Mucosa of rectum (tissue), 2 donors: ENCODE measurements at regions not wholly inside any gene's neighbourhood (a gene's known extent, or its start where the extent isn't known, plus 50 kb on each side); places are given as distances from the start of the nearest gene placed in this dataset.
"Not testable (repeated sequence)": the region's sequence is repeated elsewhere in the genome, so short reads cannot be mapped to it uniquely, and the experiment has no call there.

ENCODE experiments used
- H3K27ac ChIP-seq, 2 donors: one replicate each; pipeline ENCODE4 v1.7.0; 2013; ENCODE audit warnings: inconsistent platforms in 2 of 2, low read depth in 2 of 2, low read length in 2 of 2
- H3K27me3 ChIP-seq, 2 donors: one replicate each; pipeline ENCODE4 v1.7.0; 2013; ENCODE audit warnings: low read length in 2 of 2; ENCODE audit not compliant: control insufficient read depth in 2 of 2, insufficient read depth in 2 of 2
- H3K36me3 ChIP-seq, 2 donors: one replicate each; pipeline ENCODE4 v1.7.0; 2013; ENCODE audit warnings: low read length in 2 of 2; ENCODE audit not compliant: control insufficient read depth in 2 of 2, insufficient read depth in 2 of 2
- H3K4me1 ChIP-seq, 2 donors: one replicate each; pipeline ENCODE4 v1.7.0; 2013; ENCODE audit warnings: low read length in 2 of 2, mild to moderate bottlenecking in 1 of 2; ENCODE audit not compliant: control insufficient read depth in 2 of 2, insufficient read depth in 2 of 2
- H3K4me3 ChIP-seq, 2 donors: one replicate each; pipeline ENCODE4 v1.7.0; 2013; ENCODE audit warnings: low read length in 2 of 2
- H3K9ac ChIP-seq, 2 donors: one replicate each; pipeline ENCODE4 v1.7.0; 2013; ENCODE audit warnings: low read length in 2 of 2, low read depth in 1 of 2, mild to moderate bottlenecking in 1 of 2
- H3K9me3 ChIP-seq, 2 donors: one replicate each; pipeline ENCODE4 v1.7.0; 2013; ENCODE audit warnings: low read length in 2 of 2; ENCODE audit not compliant: control insufficient read depth in 2 of 2
- donor health status: healthy.
- donor health status: Normal muscosa, but diverticular disease.

- no peaks in the 10 kb centered on the region for H3K4me1 ChIP-seq
- H3K9ac ChIP-seq, result no peak overlapping the region
- H3K27ac ChIP-seq, result no peak overlapping the region
- no peak overlapping the region for H3K4me3 ChIP-seq
- no peaks in the 10 kb centered on the region for H3K9me3 ChIP-seq
- H3K27me3 ChIP-seq, result no peaks in the 10 kb centered on the region
- H3K36me3 ChIP-seq, result no peaks in the 10 kb centered on the region
Measured at GRCh38 chr1:213600879-213601278, 386.9 kb upstream of the PROX1 start.

DNA sequence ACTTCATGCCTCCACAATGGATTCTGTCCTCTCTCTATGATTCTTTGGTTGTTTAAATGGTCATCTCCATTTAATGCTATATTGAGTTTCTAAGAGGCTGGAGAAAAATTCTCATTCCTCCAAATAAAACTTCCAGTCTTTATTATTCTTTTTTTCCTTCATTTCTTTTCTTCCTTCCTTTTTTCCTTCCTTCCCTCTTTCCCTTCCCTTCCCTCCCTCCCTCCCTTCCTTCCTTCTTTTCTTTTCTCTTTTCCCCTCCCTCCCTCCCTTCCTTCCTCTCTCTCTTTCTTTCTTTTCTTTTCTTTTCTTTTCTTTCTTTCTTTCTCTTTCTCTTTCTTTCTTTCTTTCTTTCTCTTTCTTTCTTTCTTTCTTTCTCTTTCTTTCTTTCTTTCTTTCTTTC lies 386.1 kb upstream of the PROX1 start:
- H3K36me3 ChIP-seq, H3K27me3 ChIP-seq: not testable (repeated sequence)

DNA sequence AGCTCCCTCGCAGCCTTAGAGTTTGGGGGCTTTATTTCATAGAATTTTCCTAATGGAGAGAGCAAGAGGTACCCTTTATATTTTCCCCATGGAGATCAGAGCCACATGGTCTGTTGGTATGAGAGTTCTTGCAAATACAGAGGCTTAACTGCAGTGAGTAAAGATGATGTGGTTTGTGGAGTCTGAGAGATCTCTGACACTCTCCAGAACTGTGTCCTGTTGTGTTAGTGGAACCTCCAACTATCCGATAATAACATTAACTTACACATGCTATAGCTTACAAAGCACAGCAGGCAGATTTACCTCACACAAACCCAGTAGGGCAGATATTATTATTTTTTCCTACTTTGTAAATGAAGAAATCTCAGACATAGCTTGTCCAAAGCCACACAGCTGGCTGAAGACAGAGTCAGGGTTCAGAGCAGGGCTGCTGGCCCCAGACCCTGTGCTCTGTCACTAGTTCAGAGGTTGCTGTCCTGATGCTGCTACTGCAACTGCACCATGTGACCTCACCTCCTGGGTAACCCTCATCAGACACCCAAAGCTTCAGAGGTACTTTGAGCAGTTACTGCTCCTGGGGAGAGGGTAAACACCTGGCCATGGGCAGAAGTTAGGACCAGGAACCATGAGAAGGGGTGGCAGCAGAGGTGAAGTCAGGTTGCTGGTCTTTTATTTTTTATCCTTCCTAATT lies 384.8 kb upstream of the PROX1 start:
- Histone ChIP-seq H3K9ac (no peak overlapping the region), H3K4me1 (no peaks in the 10 kb centered on the region), H3K9me3 (no peaks in the 10 kb centered on the region), H3K4me3 (no peak overlapping the region), H3K27me3 (no peaks in the 10 kb centered on the region), H3K36me3 (no peaks in the 10 kb centered on the region), H3K27ac (no peak overlapping the region)

More for the DNA sequence above, 386.1 kb upstream of the PROX1 start:
- H3K4me3 ChIP-seq, H3K27ac ChIP-seq, H3K9ac ChIP-seq, H3K9me3 ChIP-seq, H3K4me1 ChIP-seq: not testable (repeated sequence)

DNA sequence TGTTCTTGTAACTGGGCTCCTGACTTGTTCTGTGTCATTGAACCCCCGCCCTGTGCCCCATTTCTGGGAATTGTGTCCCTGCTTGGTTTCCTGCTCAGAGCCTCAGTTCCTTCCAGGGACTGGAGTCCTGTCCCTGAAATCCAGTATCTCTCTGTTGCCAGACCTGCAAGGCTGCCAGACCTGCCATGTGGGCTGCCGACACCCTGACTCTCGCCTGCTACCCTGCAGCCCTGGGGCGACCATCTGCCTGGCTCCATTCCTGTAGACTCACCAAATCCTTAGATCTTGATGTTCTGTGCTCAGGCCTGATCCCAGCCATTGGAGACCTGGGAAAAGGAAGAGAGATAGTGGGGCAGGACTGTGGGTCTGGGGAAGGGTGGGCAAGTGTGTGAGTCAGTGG lies 383.3 kb upstream of the PROX1 start:
- Histone ChIP-seq H3K36me3 (no peaks in the 10 kb centered on the region), H3K27ac (no peak overlapping the region), H3K27me3 (no peaks in the 10 kb centered on the region), H3K9me3 (no peaks in the 10 kb centered on the region), H3K4me1 (no peaks in the 10 kb centered on the region), H3K4me3 (no peak overlapping the region), H3K9ac (no peak overlapping the region)

DNA sequence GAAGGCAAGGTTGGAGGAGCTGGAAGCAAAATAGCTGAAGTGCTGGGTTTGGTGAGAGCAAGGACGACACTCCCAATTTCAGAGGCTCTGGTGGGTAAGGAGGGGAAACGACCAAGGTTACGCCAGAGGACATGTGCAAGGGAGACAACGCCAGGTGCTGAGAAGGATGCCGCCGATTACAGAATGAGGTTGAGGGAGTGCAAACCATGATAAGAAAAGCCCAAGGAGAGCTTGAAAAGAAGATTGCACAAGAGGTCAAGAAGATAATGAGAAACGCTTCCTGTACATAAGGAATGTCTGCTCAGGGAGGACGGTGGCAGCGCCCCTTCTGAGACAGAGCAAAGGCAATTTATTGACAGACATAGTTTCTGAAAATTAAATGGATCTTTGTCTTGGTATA lies 382.0 kb upstream of the PROX1 start:
- Histone ChIP-seq H3K36me3 (no peaks in the 10 kb centered on the region), H3K9me3 (no peaks in the 10 kb centered on the region), H3K27ac (no peak overlapping the region), H3K4me3 (no peak overlapping the region), H3K9ac (no peak overlapping the region), H3K27me3 (no peaks in the 10 kb centered on the region), H3K4me1 (no peaks in the 10 kb centered on the region)

DNA sequence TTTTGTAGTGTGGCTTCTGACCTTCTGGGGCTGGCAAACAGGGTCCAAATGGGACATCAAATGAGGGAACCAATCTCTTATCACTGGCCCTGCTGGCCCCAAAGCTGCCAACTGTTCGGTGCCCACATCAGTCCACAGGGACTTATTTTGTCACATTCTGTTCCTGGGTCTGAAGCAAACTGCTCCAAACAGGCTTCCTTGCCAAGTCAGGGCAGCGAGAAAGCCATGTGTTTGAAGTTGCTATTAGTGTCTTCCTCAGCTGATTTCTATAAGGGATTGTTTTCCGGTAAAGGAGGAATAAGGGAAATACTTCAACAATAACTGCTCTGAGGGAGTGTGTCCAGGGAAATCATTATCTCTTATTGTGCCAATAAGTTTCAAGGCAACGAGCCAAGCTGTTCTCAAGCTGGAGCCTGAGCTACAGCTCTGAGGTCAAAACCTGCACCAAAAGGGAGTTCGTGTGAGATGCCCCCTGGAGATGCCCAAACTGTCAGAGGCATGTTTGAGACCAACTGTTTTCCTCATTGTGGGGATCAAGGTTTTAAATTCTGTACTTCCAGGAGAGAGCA lies 381.4 kb upstream of the PROX1 start:
- Histone ChIP-seq H3K27ac (no peak overlapping the region), H3K4me1 (no peaks in the 10 kb centered on the region), H3K36me3 (no peaks in the 10 kb centered on the region), H3K9ac (no peak overlapping the region), H3K4me3 (no peak overlapping the region), H3K9me3 (no peaks in the 10 kb centered on the region), H3K27me3 (no peaks in the 10 kb centered on the region)

DNA sequence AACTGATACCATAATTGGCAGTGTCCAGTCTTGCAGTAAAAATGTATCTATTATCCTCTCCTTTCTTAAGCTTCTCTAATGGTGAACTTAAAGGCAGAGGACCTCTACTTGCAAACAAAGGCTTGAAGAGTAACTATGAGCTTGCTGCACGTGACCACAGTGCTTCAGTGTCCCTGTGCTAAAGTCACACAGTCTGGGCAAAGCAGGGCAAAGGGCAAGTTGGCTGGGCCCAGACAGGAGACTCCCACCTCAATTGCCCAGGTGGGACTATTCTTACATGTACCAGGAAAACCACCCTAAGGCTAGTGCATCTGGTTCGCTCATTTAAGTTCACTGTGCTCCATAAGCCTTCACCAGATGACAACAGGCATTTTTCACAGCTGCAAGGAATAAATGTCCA lies 374.2 kb upstream of the PROX1 start:
- H3K4me3 ChIP-seq, result no peak overlapping the region
- H3K9ac ChIP-seq, result no peak overlapping the region
- no peaks in the 10 kb centered on the region for H3K27me3 ChIP-seq
- no peaks in the 10 kb centered on the region for H3K4me1 ChIP-seq
- H3K9me3 ChIP-seq, result no peaks in the 10 kb centered on the region
- no peak overlapping the region for H3K27ac ChIP-seq
- H3K36me3 ChIP-seq, result no peaks in the 10 kb centered on the region

DNA sequence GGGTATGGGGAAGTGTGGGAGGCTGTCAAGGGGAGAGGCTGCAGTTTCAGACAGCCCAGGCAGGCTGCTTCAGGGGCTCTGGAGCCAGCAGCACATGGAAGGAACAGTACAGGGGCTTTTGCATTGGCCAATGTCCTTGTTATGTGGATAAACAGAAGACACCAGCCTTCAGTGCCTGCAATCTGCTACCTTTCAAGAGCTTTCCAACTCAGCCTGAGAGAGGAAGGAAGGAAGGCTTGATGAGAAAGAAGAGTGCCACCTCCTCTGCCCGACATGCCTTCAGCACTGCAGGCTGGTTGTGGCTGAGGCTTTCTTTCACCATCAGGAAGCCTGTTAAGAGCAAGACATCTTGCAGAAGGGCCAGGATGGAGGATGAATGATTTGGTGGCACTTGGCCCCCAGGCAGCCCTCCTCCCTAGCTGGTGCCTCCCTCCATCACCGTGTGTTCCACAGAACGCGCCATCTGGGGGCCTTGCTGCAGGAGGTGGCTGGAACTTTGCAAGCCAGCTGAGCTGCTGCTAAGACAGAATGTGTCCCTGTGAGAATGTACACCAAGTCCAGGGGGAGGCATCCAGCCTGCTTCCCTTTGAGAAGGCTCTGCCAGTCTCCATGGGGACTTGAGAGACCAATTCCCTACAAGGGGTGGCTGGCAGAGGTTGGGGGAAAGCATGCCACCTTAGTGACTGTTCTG lies 372.4 kb upstream of the PROX1 start:
- Histone ChIP-seq H3K4me1 (no peaks in the 10 kb centered on the region), H3K9ac (no peak overlapping the region), H3K4me3 (no peak overlapping the region), H3K27me3 (no peaks in the 10 kb centered on the region), H3K36me3 (no peaks in the 10 kb centered on the region), H3K9me3 (no peaks in the 10 kb centered on the region), H3K27ac (no peak overlapping the region)

GRCh38 chr1:213617133-213617532 lies 370.6 kb upstream of the PROX1 start:
- no peaks in the 10 kb centered on the region for H3K36me3 ChIP-seq
- no peak overlapping the region for H3K9ac ChIP-seq
- H3K4me3 ChIP-seq, result no peak overlapping the region
- H3K27ac ChIP-seq, result no peak overlapping the region
- H3K9me3 ChIP-seq, result no peaks in the 10 kb centered on the region
- no peaks in the 10 kb centered on the region for H3K27me3 ChIP-seq
- H3K4me1 ChIP-seq, result no peaks in the 10 kb centered on the region

GRCh38 chr1:213618094-213618493 lies 369.7 kb upstream of the PROX1 start:
- Histone ChIP-seq H3K36me3 (no peaks in the 10 kb centered on the region), H3K4me1 (no peaks in the 10 kb centered on the region), H3K9ac (no peak overlapping the region), H3K4me3 (no peak overlapping the region), H3K27me3 (no peaks in the 10 kb centered on the region), H3K27ac (no peak overlapping the region), H3K9me3 (no peaks in the 10 kb centered on the region)
